ENCODE measurements at regions not wholly inside any gene's neighbourhood (a gene's known extent, or its start where the extent isn't known, plus 50 kb on each side); places are given as distances from the start of the nearest gene placed in this dataset.

GRCh38 chr11:39249566-39250365 is 2209.7 kb downstream of the LRRC4C start:
- no peaks in the 10 kb centered on the region for H3K36me3 ChIP-seq
- ATAC-seq: no peak
- no peak overlapping the region for H3K27ac ChIP-seq
- H3K4me1 ChIP-seq: no peaks in the 10 kb centered on the region
- peaks cover 0 to 11% of the 10 kb centered on the region in 2 donors for H3K9me3 ChIP-seq
- TF ChIP-seq CTCF (IDR thresholded peaks at IDR 0.05): no peak
- H3K27me3 ChIP-seq: no peaks in the 10 kb centered on the region
- no peak for DNase-seq
- no peak overlapping the region for H3K4me3 ChIP-seq
- intact Hi-C loops (cut with DNase I): no loop called here

GRCh38 chr11:39247570-39248137 is 2211.8 kb downstream of the LRRC4C start:
- intact Hi-C loops (cut with DNase I): no loop called here
- Histone ChIP-seq H3K27me3 (no peaks in the 10 kb centered on the region), H3K9me3 (peaks cover 0 to 5% of the 10 kb centered on the region in 2 donors), H3K27ac (no peak overlapping the region), H3K4me3 (no peak overlapping the region), H3K36me3 (no peaks in the 10 kb centered on the region), H3K4me1 (no peaks in the 10 kb centered on the region)
- DNase-seq (no peak), ATAC-seq (no peak)
- no peak for TF ChIP-seq CTCF (IDR thresholded peaks at IDR 0.05)

GRCh38 chr11:39239553-39239952 is 2219.9 kb downstream of the LRRC4C start:
- Histone ChIP-seq H3K27me3 (no peaks in the 10 kb centered on the region), H3K9me3 (peaks cover 0 to 4% of the 10 kb centered on the region in 2 donors), H3K27ac (no peak overlapping the region), H3K4me3 (no peak overlapping the region), H3K4me1 (no peaks in the 10 kb centered on the region), H3K36me3 (no peaks in the 10 kb centered on the region)
- no peak for TF ChIP-seq CTCF (IDR thresholded peaks at IDR 0.05)
- no peak for ATAC-seq
- intact Hi-C loops (cut with DNase I): no loop called here
- no peak for DNase-seq

GRCh38 chr11:39236916-39237315 is 2222.5 kb downstream of the LRRC4C start:
- Histone ChIP-seq H3K9me3 (peaks cover 0 to 14% of the 10 kb centered on the region in 2 donors), H3K4me1 (no peaks in the 10 kb centered on the region), H3K36me3 (no peaks in the 10 kb centered on the region), H3K27ac (no peak overlapping the region), H3K27me3 (no peaks in the 10 kb centered on the region), H3K4me3 (no peak overlapping the region)
- intact Hi-C loops (cut with DNase I): no loop called here
- ATAC-seq (no peak), DNase-seq (no peak)
- no peak for TF ChIP-seq CTCF (IDR thresholded peaks at IDR 0.05)

GRCh38 chr11:39221550-39222138 is 2237.8 kb downstream of the LRRC4C start:
- Histone ChIP-seq H3K9me3 (no peaks in the 10 kb centered on the region), H3K4me3 (no peak overlapping the region), H3K27ac (no peak overlapping the region), H3K4me1 (no peaks in the 10 kb centered on the region), H3K27me3 (no peaks in the 10 kb centered on the region), H3K36me3 (no peaks in the 10 kb centered on the region)
- intact Hi-C loops (cut with DNase I): no loop called here
- no peak for ATAC-seq
- no peak for TF ChIP-seq CTCF (IDR thresholded peaks at IDR 0.05)
- no peak for DNase-seq
